K562 (cell line): ENCODE measurements at regions not wholly inside any gene's neighbourhood (a gene's known extent, or its start where the extent isn't known, plus 50 kb on each side); places are given as distances from the start of the nearest gene placed in this dataset.

Experiments
- PTTG1 ChIP-seq: fragments of 450-650 bp; IDR thresholded peaks from 2 replicates; pipeline ENCODE4 v1.6.1; 2016; ENCODE audit warnings: low read depth, mild to moderate bottlenecking, missing genetic modification characterization, missing compliant biosample characterization
- TRIM28 ChIP-seq: fragments of 450-650 bp; IDR thresholded peaks from 2 replicates; pipeline ENCODE4 v1.6.1; 2017
- ZNF354B ChIP-seq: fragments of 250-450 bp; sonication (Bioruptor Pico); IDR thresholded peaks from 2 replicates; pipeline ENCODE4 v1.4.0; 2020
- ZNF707 ChIP-seq: fragments of 250-450 bp; sonication (Bioruptor Pico); conservative IDR thresholded peaks from 2 replicates; pipeline ENCODE4 v1.8.0; 2022; ENCODE audit warnings: inconsistent platforms, mild to moderate bottlenecking, moderate library complexity
- TF ChIP-seq, protein P1 (sequence below), 2 experiments: IDR thresholded peaks in 1 of 2; conservative IDR thresholded peaks in 1 of 2; 2 replicates each; pipeline ENCODE4 v1.6.1; 2016; ENCODE audit warnings: low read depth in 2 of 2, mild to moderate bottlenecking in 1 of 2, missing compliant biosample characterization in 1 of 2, missing genetic modification characterization in 1 of 2, moderate library complexity in 1 of 2
- TF ChIP-seq, protein P2 (sequence below): fragments of 250-450 bp; sonication (Bioruptor Pico); IDR thresholded peaks from 2 replicates; pipeline ENCODE4 v1.4.0; 2020; ENCODE audit warnings: mild to moderate bottlenecking, moderate library complexity
- TF ChIP-seq, protein P3 (sequence below), 2 experiments: fragments of 200-800 bp in 1 of 2; sonication (Bioruptor generic) in 1 of 2; sonication (generic) in 1 of 2; formaldehyde crosslinking in 1 of 2; IDR thresholded peaks in 1 of 2; conservative IDR thresholded peaks in 1 of 2; 2 replicates each; pipeline versions ENCODE4 v1.5.0 to v1.6.1; 2016 to 2020; ENCODE audit warnings: missing compliant biosample characterization in 1 of 2, missing genetic modification characterization in 1 of 2, missing genetic modification reagents in 1 of 2

DNA sequence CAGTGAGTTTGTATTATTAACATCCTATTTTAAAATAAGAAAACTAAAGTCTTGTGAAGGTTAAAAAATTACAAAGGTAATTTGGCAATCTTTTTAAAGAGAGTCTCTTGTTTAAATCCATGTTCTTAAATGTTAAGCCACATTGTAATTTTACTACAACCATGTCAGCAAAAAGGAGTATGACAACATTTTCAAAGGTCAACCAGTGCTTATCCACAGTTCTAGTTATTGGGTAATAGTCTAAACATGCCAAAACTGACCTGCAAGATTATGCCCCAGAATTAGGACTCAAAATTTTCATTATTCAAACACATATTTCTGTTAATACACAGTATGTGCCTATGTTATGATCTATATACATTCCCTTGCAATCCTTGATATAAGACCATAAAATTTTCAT, 1312.6 kb upstream of the CHAC2 start (continued):
- TF ChIP-seq, protein P1, sequence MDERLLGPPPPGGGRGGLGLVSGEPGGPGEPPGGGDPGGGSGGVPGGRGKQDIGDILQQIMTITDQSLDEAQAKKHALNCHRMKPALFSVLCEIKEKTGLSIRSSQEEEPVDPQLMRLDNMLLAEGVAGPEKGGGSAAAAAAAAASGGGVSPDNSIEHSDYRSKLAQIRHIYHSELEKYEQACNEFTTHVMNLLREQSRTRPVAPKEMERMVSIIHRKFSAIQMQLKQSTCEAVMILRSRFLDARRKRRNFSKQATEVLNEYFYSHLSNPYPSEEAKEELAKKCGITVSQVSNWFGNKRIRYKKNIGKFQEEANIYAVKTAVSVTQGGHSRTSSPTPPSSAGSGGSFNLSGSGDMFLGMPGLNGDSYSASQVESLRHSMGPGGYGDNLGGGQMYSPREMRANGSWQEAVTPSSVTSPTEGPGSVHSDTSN (CRISPR knock-in tag; IDR thresholded peaks at IDR 0.05; ENCODE audit: low read depth), result no peak
- TF ChIP-seq, protein P1 (tag; conservative IDR thresholded peaks at IDR 0.05; ENCODE audit: low read depth), result no peak
- no peak for TF ChIP-seq TRIM28
- TF ChIP-seq ZNF707 (CRISPR knock-in tag), result no peak
- no peak for TF ChIP-seq ZNF354B (CRISPR knock-in tag)
- TF ChIP-seq, protein P2, sequence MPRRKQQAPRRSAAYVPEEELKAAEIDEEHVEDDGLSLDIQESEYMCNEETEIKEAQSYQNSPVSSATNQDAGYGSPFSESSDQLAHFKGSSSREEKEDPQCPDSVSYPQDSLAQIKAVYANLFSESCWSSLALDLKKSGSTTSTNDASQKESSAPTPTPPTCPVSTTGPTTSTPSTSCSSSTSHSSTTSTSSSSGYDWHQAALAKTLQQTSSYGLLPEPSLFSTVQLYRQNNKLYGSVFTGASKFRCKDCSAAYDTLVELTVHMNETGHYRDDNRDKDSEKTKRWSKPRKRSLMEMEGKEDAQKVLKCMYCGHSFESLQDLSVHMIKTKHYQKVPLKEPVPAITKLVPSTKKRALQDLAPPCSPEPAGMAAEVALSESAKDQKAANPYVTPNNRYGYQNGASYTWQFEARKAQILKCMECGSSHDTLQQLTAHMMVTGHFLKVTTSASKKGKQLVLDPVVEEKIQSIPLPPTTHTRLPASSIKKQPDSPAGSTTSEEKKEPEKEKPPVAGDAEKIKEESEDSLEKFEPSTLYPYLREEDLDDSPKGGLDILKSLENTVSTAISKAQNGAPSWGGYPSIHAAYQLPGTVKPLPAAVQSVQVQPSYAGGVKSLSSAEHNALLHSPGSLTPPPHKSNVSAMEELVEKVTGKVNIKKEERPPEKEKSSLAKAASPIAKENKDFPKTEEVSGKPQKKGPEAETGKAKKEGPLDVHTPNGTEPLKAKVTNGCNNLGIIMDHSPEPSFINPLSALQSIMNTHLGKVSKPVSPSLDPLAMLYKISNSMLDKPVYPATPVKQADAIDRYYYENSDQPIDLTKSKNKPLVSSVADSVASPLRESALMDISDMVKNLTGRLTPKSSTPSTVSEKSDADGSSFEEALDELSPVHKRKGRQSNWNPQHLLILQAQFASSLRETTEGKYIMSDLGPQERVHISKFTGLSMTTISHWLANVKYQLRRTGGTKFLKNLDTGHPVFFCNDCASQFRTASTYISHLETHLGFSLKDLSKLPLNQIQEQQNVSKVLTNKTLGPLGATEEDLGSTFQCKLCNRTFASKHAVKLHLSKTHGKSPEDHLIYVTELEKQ, result no peak
- no peak for TF ChIP-seq PTTG1 (tag)
- TF ChIP-seq, protein P3, sequence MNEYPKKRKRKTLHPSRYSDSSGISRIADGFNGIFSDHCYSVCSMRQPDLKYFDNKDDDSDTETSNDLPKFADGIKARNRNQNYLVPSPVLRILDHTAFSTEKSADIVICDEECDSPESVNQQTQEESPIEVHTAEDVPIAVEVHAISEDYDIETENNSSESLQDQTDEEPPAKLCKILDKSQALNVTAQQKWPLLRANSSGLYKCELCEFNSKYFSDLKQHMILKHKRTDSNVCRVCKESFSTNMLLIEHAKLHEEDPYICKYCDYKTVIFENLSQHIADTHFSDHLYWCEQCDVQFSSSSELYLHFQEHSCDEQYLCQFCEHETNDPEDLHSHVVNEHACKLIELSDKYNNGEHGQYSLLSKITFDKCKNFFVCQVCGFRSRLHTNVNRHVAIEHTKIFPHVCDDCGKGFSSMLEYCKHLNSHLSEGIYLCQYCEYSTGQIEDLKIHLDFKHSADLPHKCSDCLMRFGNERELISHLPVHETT (CRISPR knock-in tag; conservative IDR thresholded peaks at IDR 0.05 in 1 of 2, IDR thresholded peaks at IDR 0.05 in 1 of 2), result no peak
